ENCODE measurements at regions not wholly inside any gene's neighbourhood (a gene's known extent, or its start where the extent isn't known, plus 50 kb on each side); places are given as distances from the start of the nearest gene placed in this dataset.
A peak's percentile ranks its signal among the peaks of the same experiment; 100 is the strongest.

- DNase-seq (ENCODE audit: low read depth in 2 of 2), result no peak
Measured at GRCh38 chr14:61192989-61193388, 88.1 kb downstream of the TMEM30B start.

- no peak for DNase-seq (ENCODE audit: low read depth in 2 of 2)
Measured at GRCh38 chr14:61191733-61192132, 89.4 kb downstream of the TMEM30B start.

- DNase-seq (ENCODE audit: low read depth in 2 of 2), result no peak
Measured at GRCh38 chr14:61190341-61190740, 90.8 kb downstream of the TMEM30B start.

GRCh38 chr14:61188978-61189808 is 91.9 kb downstream of the TMEM30B start:
- no peak for DNase-seq (ENCODE audit: low read depth in 2 of 2)

- no peak for DNase-seq (ENCODE audit: low read depth in 2 of 2)
Measured at GRCh38 chr14:61188196-61188595, 92.9 kb downstream of the TMEM30B start.

- DNase-seq (ENCODE audit: low read depth in 2 of 2), result no peak
Measured at GRCh38 chr14:61187196-61187905, 93.8 kb downstream of the TMEM30B start.

GRCh38 chr14:61186341-61187195 is 94.6 kb downstream of the TMEM30B start:
- no peak for DNase-seq (ENCODE audit: low read depth in 2 of 2)

- no peak for DNase-seq (ENCODE audit: low read depth in 2 of 2)
Measured at GRCh38 chr14:61185534-61185933, 95.6 kb downstream of the TMEM30B start.

GRCh38 chr14:61184112-61184511 is 97.0 kb downstream of the TMEM30B start:
- no peak for DNase-seq (ENCODE audit: low read depth in 2 of 2)

- no peak for DNase-seq (ENCODE audit: low read depth in 2 of 2)
Measured at GRCh38 chr14:61183196-61183885, 97.8 kb downstream of the TMEM30B start.

GRCh38 chr14:61179796-61180398 is 101.2 kb downstream of the TMEM30B start:
- DNase-seq (ENCODE audit: low read depth in 2 of 2), result no peak

- DNase-seq (ENCODE audit: low read depth in 2 of 2), result no peak
Measured at GRCh38 chr14:61179061-61179690, 102.0 kb downstream of the TMEM30B start.

GRCh38 chr14:61178226-61179060 is 102.7 kb downstream of the TMEM30B start:
- DNase-seq (ENCODE audit: low read depth in 2 of 2), result peak; percentile 23 to 66

GRCh38 chr14:61177279-61178225 is 103.6 kb downstream of the TMEM30B start:
- DNase-seq (ENCODE audit: low read depth in 2 of 2), result no peak

- DNase-seq (ENCODE audit: low read depth in 2 of 2), result no peak
Measured at GRCh38 chr14:61176686-61177085, 104.5 kb downstream of the TMEM30B start.

GRCh38 chr14:61174987-61175386 is 106.2 kb downstream of the TMEM30B start:
- no peak for DNase-seq (ENCODE audit: low read depth in 2 of 2)

- no peak for DNase-seq (ENCODE audit: low read depth in 2 of 2)
Measured at GRCh38 chr14:61174441-61174891, 106.7 kb downstream of the TMEM30B start.

GRCh38 chr14:61171727-61172126 is 109.4 kb downstream of the TMEM30B start:
- no peak for DNase-seq (ENCODE audit: low read depth in 2 of 2)

- no peak for DNase-seq (ENCODE audit: low read depth in 2 of 2)
Measured at GRCh38 chr14:61168141-61168540, 113.0 kb downstream of the TMEM30B start.

Data from stimulated activated CD4-positive, alpha-beta T cell treated with anti-CD3 and anti-CD28 coated beads, Interleukin-12 subunit alpha, Interleukin-12 subunit beta, amount 100 ng/mL, for 24 hours (primary cell).